ENCODE measurements at regions not wholly inside any gene's neighbourhood (a gene's known extent, or its start where the extent isn't known, plus 50 kb on each side); places are given as distances from the start of the nearest gene placed in this dataset.

GRCh38 chr6:80528115-80528514, 421.6 kb downstream of the BCKDHB start:
- TF ChIP-seq CTCF (IDR thresholded peaks at IDR 0.05) (no peak), POLR2A (IDR thresholded peaks at IDR 0.05) (no peak)

Measured in lower leg skin (tissue), 3 donors.